ENCODE measurements at regions not wholly inside any gene's neighbourhood (a gene's known extent, or its start where the extent isn't known, plus 50 kb on each side); places are given as distances from the start of the nearest gene placed in this dataset.

DNA sequence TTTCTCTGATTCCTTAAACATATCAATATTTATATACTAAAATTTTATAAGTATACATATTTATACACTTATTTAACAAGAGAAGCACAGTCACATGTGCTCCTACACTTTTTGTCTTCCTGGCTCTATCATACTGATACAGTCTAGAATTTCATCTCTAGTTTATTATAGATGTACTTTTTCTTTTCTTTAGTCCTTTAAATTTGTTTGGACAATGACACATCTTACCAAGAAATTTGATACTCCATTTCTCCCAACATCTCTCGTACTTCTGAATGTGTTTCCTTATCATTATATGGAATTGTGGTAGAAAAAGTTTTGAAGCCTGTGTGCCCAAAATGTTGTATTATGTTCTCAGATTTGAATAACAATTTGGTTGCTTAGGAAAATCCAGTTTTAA is 104.6 kb downstream of the DMRT2 start:
- no peak for DNase-seq (ENCODE audit: low spot score)
- H3K4me1 Mint-ChIP-seq: no peaks in the 10 kb centered on the region
- no peaks in the 10 kb centered on the region; the same call in 1 of the 2 replicates for H3K9me2 ChIP-seq (ENCODE audit: insufficient read depth)
- no peak overlapping the region for H3K4me2 ChIP-seq
- no peak overlapping the region for H3K27ac Mint-ChIP-seq
- no peak for TF ChIP-seq NANOG (IDR thresholded peaks at IDR 0.05; ENCODE audit: borderline replicate concordance)
- no peak for TF ChIP-seq POLR2AphosphoS5 (IDR thresholded peaks at IDR 0.05; ENCODE audit: low read depth)
- no peak for TF ChIP-seq EZH2phosphoT487 (IDR thresholded peaks at IDR 0.05; ENCODE audit: unreplicated experiment)
- no peak for TF ChIP-seq EZH2 (IDR thresholded peaks at IDR 0.05; ENCODE audit: low read depth, unreplicated experiment)
- no peak for TF ChIP-seq STAT1 (IDR thresholded peaks at IDR 0.05; ENCODE audit: unreplicated experiment)
- no peak for TF ChIP-seq ZNF114 (CRISPR knock-in tag; IDR thresholded peaks at IDR 0.05)
- no peak for TF ChIP-seq CREB1 (CRISPR knock-in tag; IDR thresholded peaks at IDR 0.05; ENCODE audit: low read depth)
- TF ChIP-seq, protein P1, sequence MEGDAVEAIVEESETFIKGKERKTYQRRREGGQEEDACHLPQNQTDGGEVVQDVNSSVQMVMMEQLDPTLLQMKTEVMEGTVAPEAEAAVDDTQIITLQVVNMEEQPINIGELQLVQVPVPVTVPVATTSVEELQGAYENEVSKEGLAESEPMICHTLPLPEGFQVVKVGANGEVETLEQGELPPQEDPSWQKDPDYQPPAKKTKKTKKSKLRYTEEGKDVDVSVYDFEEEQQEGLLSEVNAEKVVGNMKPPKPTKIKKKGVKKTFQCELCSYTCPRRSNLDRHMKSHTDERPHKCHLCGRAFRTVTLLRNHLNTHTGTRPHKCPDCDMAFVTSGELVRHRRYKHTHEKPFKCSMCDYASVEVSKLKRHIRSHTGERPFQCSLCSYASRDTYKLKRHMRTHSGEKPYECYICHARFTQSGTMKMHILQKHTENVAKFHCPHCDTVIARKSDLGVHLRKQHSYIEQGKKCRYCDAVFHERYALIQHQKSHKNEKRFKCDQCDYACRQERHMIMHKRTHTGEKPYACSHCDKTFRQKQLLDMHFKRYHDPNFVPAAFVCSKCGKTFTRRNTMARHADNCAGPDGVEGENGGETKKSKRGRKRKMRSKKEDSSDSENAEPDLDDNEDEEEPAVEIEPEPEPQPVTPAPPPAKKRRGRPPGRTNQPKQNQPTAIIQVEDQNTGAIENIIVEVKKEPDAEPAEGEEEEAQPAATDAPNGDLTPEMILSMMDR (conservative IDR thresholded peaks at IDR 0.05; ENCODE audit: low read depth in 2 of 2): no peak
- TF ChIP-seq, protein P2, sequence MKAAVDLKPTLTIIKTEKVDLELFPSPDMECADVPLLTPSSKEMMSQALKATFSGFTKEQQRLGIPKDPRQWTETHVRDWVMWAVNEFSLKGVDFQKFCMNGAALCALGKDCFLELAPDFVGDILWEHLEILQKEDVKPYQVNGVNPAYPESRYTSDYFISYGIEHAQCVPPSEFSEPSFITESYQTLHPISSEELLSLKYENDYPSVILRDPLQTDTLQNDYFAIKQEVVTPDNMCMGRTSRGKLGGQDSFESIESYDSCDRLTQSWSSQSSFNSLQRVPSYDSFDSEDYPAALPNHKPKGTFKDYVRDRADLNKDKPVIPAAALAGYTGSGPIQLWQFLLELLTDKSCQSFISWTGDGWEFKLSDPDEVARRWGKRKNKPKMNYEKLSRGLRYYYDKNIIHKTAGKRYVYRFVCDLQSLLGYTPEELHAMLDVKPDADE (IDR thresholded peaks at IDR 0.05): no peak
- TF ChIP-seq ZNF462 (CRISPR knock-in tag; IDR thresholded peaks at IDR 0.05): no peak
- TF ChIP-seq REST (IDR thresholded peaks at IDR 0.05; ENCODE audit: unreplicated experiment): no peak
- no peak for TF ChIP-seq JUNB (IDR thresholded peaks at IDR 0.05; ENCODE audit: unreplicated experiment)
- TF ChIP-seq ZNF331 (CRISPR knock-in tag; IDR thresholded peaks at IDR 0.05; ENCODE audit: low read depth): no peak
- no peak overlapping the region for H2AFZ ChIP-seq
- no peak overlapping the region for H3K4me3 Mint-ChIP-seq
- H3K4me3 ChIP-seq: no peak overlapping the region
- no peaks in the 10 kb centered on the region for H3K36me3 ChIP-seq (ENCODE audit: insufficient read depth)
- no peaks in the 10 kb centered on the region for H3K79me2 ChIP-seq (replicated peaks; ENCODE audit: insufficient read depth)
- no peaks in the 10 kb centered on the region for H3F3A ChIP-seq (replicated peaks; ENCODE audit: low read depth)
- H3K36me3 Mint-ChIP-seq (ENCODE audit: low read depth): no peaks in the 10 kb centered on the region
- no peaks in the 10 kb centered on the region for H3K4me1 ChIP-seq (ENCODE audit: insufficient read depth)
- no peaks in the 10 kb centered on the region for H4K20me1 ChIP-seq (replicated peaks; ENCODE audit: insufficient read depth)
- H3K9me3 Mint-ChIP-seq: no peaks in the 10 kb centered on the region
- H3K27me3 Mint-ChIP-seq (ENCODE audit: insufficient read depth, low read depth, poor library complexity): peaks cover 2% of the 10 kb centered on the region
- no peak for ATAC-seq
- no peaks in the 10 kb centered on the region for H3K27me3 ChIP-seq (ENCODE audit: insufficient read depth)
- H3K27ac ChIP-seq (ENCODE audit: low read depth): no peak overlapping the region

All from GM23338 (cell line).